ENCODE measurements at regions not wholly inside any gene's neighbourhood (a gene's known extent, or its start where the extent isn't known, plus 50 kb on each side); places are given as distances from the start of the nearest gene placed in this dataset.

- no peak overlapping the region for H3K27ac Mint-ChIP-seq (ENCODE audit: unreplicated experiment)
- no peaks in the 10 kb centered on the region for H3K36me3 Mint-ChIP-seq (ENCODE audit: unreplicated experiment)
- no peak overlapping the region for H3K4me3 Mint-ChIP-seq (ENCODE audit: unreplicated experiment)
- no peaks in the 10 kb centered on the region for H3K27me3 Mint-ChIP-seq (ENCODE audit: unreplicated experiment)
- H3K9me3 Mint-ChIP-seq (ENCODE audit: unreplicated experiment), result no peaks in the 10 kb centered on the region
- TF ChIP-seq CTCF (IDR thresholded peaks at IDR 0.05; ENCODE audit: partially characterized antibody, unreplicated experiment), result no peak
- DNase-seq, result no peak
- H3K4me1 Mint-ChIP-seq (ENCODE audit: low read depth, unreplicated experiment), result peaks cover 2% of the 10 kb centered on the region
These were observed 766.1 kb downstream of the KCTD8 start for GRCh38 chr4:43682551-43682950.

- peaks cover 2% of the 10 kb centered on the region for H3K9me3 Mint-ChIP-seq (ENCODE audit: unreplicated experiment)
- no peak overlapping the region for H3K27ac Mint-ChIP-seq (ENCODE audit: unreplicated experiment)
- H3K4me3 Mint-ChIP-seq (ENCODE audit: unreplicated experiment), result no peak overlapping the region
These were observed 758.5 kb downstream of the KCTD8 start for GRCh38 chr4:43690116-43690515.

GRCh38 chr4:43693876-43694275 lies 754.7 kb downstream of the KCTD8 start:
- peaks cover 2% of the 10 kb centered on the region for H3K9me3 Mint-ChIP-seq (ENCODE audit: unreplicated experiment)
- H3K36me3 Mint-ChIP-seq (ENCODE audit: unreplicated experiment), result no peaks in the 10 kb centered on the region
- no peaks in the 10 kb centered on the region for H3K4me1 Mint-ChIP-seq (ENCODE audit: low read depth, unreplicated experiment)
- no peak overlapping the region for H3K4me3 Mint-ChIP-seq (ENCODE audit: unreplicated experiment)
- TF ChIP-seq CTCF (IDR thresholded peaks at IDR 0.05; ENCODE audit: partially characterized antibody, unreplicated experiment), result no peak
- H3K27me3 Mint-ChIP-seq (ENCODE audit: unreplicated experiment), result peaks cover 2% of the 10 kb centered on the region
- no peak overlapping the region for H3K27ac Mint-ChIP-seq (ENCODE audit: unreplicated experiment)
- no peak for DNase-seq

More at GRCh38 chr4:43690116-43690515, 758.5 kb downstream of the KCTD8 start:
- H3K27me3 Mint-ChIP-seq (ENCODE audit: unreplicated experiment), result no peaks in the 10 kb centered on the region
- TF ChIP-seq CTCF (IDR thresholded peaks at IDR 0.05; ENCODE audit: partially characterized antibody, unreplicated experiment), result no peak
- DNase-seq, result no peak
- H3K4me1 Mint-ChIP-seq (ENCODE audit: low read depth, unreplicated experiment), result no peaks in the 10 kb centered on the region
- no peaks in the 10 kb centered on the region for H3K36me3 Mint-ChIP-seq (ENCODE audit: unreplicated experiment)

- no peak for TF ChIP-seq CTCF (IDR thresholded peaks at IDR 0.05; ENCODE audit: partially characterized antibody, unreplicated experiment)
- Mint-ChIP-seq H3K4me1 (ENCODE audit: low read depth, unreplicated experiment) (peaks cover 1% of the 10 kb centered on the region), H3K9me3 (ENCODE audit: unreplicated experiment) (no peaks in the 10 kb centered on the region), H3K27ac (ENCODE audit: unreplicated experiment) (no peak overlapping the region), H3K36me3 (ENCODE audit: unreplicated experiment) (no peaks in the 10 kb centered on the region), H3K27me3 (ENCODE audit: unreplicated experiment) (peaks cover 2% of the 10 kb centered on the region), H3K4me3 (ENCODE audit: unreplicated experiment) (no peak overlapping the region)
- no peak for DNase-seq
These were observed 739.2 kb downstream of the KCTD8 start for GRCh38 chr4:43709443-43709842.

GRCh38 chr4:43716721-43717395 lies 731.8 kb downstream of the KCTD8 start:
- no peak for DNase-seq
- no peaks in the 10 kb centered on the region for H3K36me3 Mint-ChIP-seq (ENCODE audit: unreplicated experiment)
- no peak overlapping the region for H3K4me3 Mint-ChIP-seq (ENCODE audit: unreplicated experiment)
- no peaks in the 10 kb centered on the region for H3K9me3 Mint-ChIP-seq (ENCODE audit: unreplicated experiment)
- H3K27ac Mint-ChIP-seq (ENCODE audit: unreplicated experiment), result no peak overlapping the region
- peaks cover 9% of the 10 kb centered on the region for H3K4me1 Mint-ChIP-seq (ENCODE audit: low read depth, unreplicated experiment)
- H3K27me3 Mint-ChIP-seq (ENCODE audit: unreplicated experiment), result peaks cover 2% of the 10 kb centered on the region
- no peak for TF ChIP-seq CTCF (IDR thresholded peaks at IDR 0.05; ENCODE audit: partially characterized antibody, unreplicated experiment)
